ENCODE measurements at regions not wholly inside any gene's neighbourhood (a gene's known extent, or its start where the extent isn't known, plus 50 kb on each side); places are given as distances from the start of the nearest gene placed in this dataset.

DNA sequence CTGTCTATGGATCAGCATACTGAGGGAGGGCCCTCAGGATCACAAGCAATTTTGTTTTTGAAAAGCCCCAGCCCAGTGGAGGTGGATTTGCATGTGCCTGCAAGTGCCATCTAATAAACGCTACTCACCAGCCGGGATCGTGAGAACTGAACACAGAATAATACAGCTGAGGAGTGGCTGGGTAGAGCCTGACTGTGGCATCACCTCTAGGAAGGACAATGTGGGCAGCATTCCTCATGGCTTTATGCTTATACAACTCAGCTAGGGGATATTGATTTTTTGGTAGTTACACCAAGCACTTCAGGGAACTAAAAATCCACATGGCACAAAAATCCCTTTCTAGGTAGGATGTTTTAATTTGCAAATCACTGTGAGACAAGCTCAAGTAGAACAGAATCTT, 72.7 kb upstream of the PALS2 start:
- TF ChIP-seq CTCF (conservative IDR thresholded peaks at IDR 0.05; ENCODE audit: low read depth, low read length), result no peak
- no peak for DNase-seq (ENCODE audit: low read depth)
- no peak overlapping the region for H3K4me3 ChIP-seq (ENCODE audit: low read depth, low read length)

DNA sequence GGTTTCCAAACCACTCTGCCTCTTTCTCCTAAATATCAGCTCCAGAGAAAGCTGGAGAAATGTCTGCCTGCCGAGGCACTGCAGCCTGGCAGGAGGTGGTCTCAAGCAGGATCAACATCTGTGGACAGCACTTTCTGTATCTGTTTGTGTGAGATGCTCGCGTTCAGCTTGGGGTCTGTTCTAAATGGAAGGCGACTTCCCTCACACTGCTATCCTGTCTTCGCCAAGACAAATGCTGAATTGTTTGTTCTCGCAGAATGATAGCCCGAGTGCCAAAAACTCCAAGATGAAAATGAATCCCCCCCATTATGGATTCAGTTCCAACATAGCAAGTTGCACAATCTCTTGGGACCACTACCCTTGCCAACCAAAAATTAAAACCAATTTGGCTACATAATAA, 72.2 kb upstream of the PALS2 start:
- no peak for DNase-seq (ENCODE audit: low read depth)
- no peak for TF ChIP-seq CTCF (conservative IDR thresholded peaks at IDR 0.05; ENCODE audit: low read depth, low read length)

DNA sequence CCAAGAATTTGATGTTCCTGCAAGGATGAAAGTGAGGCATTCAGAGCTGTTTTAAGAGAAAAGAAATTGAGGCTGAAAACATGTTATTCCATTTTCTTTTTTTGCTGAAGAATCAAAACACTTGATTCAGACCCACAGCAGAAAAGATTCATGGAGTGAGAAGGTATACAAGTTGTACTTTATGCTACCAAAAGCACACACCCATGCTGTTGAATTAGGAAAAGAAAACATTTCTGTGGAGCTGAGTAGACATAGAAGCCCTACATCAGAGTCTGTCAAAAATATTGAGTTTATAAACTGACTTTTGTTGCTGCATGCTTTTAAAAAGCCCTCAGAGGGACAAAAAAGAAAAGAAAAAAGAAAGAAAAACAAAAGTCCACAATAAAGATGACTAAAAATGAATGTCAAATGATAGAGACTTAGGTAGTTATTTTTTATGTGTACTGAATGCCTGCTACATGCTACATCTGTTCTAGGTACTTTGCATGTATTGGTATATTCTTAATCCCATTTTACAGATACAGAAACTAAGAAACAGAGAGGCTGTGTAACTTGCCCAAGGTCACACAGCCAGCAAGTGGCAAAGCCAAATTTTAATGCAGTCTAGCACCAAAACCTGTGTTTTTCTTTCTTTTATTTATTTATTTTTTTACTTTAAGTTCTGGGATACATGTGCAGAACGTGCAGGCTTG, 71.7 kb upstream of the PALS2 start:
- TF ChIP-seq CTCF (conservative IDR thresholded peaks at IDR 0.05; ENCODE audit: low read depth, low read length), result no peak
- no peak for DNase-seq (ENCODE audit: low read depth)
- no peak overlapping the region for H3K4me3 ChIP-seq (ENCODE audit: low read depth, low read length)

More for the DNA sequence above, 72.2 kb upstream of the PALS2 start:
- no peak overlapping the region for H3K4me3 ChIP-seq (ENCODE audit: low read depth, low read length)

GRCh38 chr7:24502135-24502488, 71.1 kb upstream of the PALS2 start:
- TF ChIP-seq CTCF (conservative IDR thresholded peaks at IDR 0.05; ENCODE audit: low read depth, low read length), result no peak
- no peak for DNase-seq (ENCODE audit: low read depth)
- no peak overlapping the region for H3K4me3 ChIP-seq (ENCODE audit: low read depth, low read length)

GRCh38 chr7:24503506-24503905, 69.7 kb upstream of the PALS2 start:
- DNase-seq (ENCODE audit: low read depth), result no peak
- no peak overlapping the region for H3K4me3 ChIP-seq (ENCODE audit: low read depth, low read length)
- no peak for TF ChIP-seq CTCF (conservative IDR thresholded peaks at IDR 0.05; ENCODE audit: low read depth, low read length)

GRCh38 chr7:24504040-24504439, 69.2 kb upstream of the PALS2 start:
- no peak overlapping the region for H3K4me3 ChIP-seq (ENCODE audit: low read depth, low read length)
- no peak for DNase-seq (ENCODE audit: low read depth)
- TF ChIP-seq CTCF (conservative IDR thresholded peaks at IDR 0.05; ENCODE audit: low read depth, low read length), result no peak

DNA sequence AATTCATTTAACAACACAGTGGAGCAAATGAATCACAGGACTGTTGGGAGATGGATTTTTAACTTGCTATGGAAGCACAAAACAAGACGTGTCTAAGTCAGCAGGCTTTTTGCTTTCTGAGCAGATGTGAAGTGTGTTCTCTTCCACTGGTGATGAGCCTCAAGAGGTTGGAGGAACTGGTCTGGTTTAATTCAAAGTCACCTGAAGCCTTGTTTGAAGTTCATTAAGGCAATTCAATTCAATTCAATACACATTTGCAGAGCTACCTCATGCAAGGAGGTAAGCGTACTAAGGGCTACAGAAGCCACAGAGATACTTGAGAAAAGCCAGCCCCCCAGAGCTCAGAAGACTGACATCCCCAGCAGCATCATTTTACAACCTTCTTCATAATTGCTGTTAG, 68.4 kb upstream of the PALS2 start:
- H3K4me3 ChIP-seq (ENCODE audit: low read depth, low read length), result no peak overlapping the region
- no peak for DNase-seq (ENCODE audit: low read depth)
- no peak for TF ChIP-seq CTCF (conservative IDR thresholded peaks at IDR 0.05; ENCODE audit: low read depth, low read length)

Data from choroid plexus epithelial cell (primary cell).